ENCODE measurements at regions not wholly inside any gene's neighbourhood (a gene's known extent, or its start where the extent isn't known, plus 50 kb on each side); places are given as distances from the start of the nearest gene placed in this dataset.

GRCh38 chr12:69014047-69014446, 81.1 kb upstream of the CPM start:
- Histone ChIP-seq H3K18ac (ENCODE audit: insufficient read length, low read depth, low read length) (no peak overlapping the region), H3K4me1 (ENCODE audit: insufficient read depth, low read length) (no peaks in the 10 kb centered on the region), H2AFZ (ENCODE audit: low read length) (no peak overlapping the region), H2BK15ac (ENCODE audit: low read depth, low read length) (no peak overlapping the region), H2AK5ac (ENCODE audit: insufficient read length, low read length) (no peak overlapping the region), H3K23me2 (ENCODE audit: insufficient read length, low read depth, low read length, poor library complexity, severe bottlenecking) (no peaks in the 10 kb centered on the region), H4K5ac (ENCODE audit: insufficient read length, low read depth, low read length) (no peak overlapping the region), H4K20me1 (ENCODE audit: control insufficient read depth, insufficient read depth, insufficient read length) (no peaks in the 10 kb centered on the region), H3K9ac (ENCODE audit: extremely low read depth, insufficient read length, low read length) (no peak overlapping the region), H3K27ac (ENCODE audit: insufficient read length, low read depth, low read length) (no peak overlapping the region), H3K14ac (ENCODE audit: insufficient read depth, low read length) (no peak overlapping the region), H2BK20ac (ENCODE audit: low read depth, low read length, poor library complexity, severe bottlenecking) (no peak overlapping the region), H4K91ac (ENCODE audit: insufficient read length, low read depth, low read length) (no peak overlapping the region), H3K23ac (ENCODE audit: insufficient read length, low read depth, low read length) (no peak overlapping the region), H3K79me2 (ENCODE audit: insufficient read depth, low read length) (no peaks in the 10 kb centered on the region), H3K27me3 (ENCODE audit: insufficient read depth, low read length) (no peaks in the 10 kb centered on the region), H3K9me3 (ENCODE audit: control insufficient read depth, low read depth, low read length) (no peaks in the 10 kb centered on the region), H2BK5ac (ENCODE audit: insufficient read length, low read length) (no peak overlapping the region), H4K8ac (replicated peaks; ENCODE audit: insufficient read length, low read depth, low read length) (no peak overlapping the region), H3T11ph (ENCODE audit: low read length) (no peak overlapping the region), H3K4ac (ENCODE audit: low read depth, low read length) (no peak overlapping the region), H3K79me1 (ENCODE audit: insufficient read depth, low read depth, low read length, poor library complexity, severe bottlenecking) (no peaks in the 10 kb centered on the region), H3K56ac (ENCODE audit: insufficient read length, low read depth, low read length) (no peak overlapping the region), H2BK12ac (ENCODE audit: insufficient read length, low read depth, low read length) (no peak overlapping the region), H2BK120ac (ENCODE audit: low read depth, low read length, poor library complexity, severe bottlenecking) (no peak overlapping the region), H3K4me2 (ENCODE audit: insufficient read depth, insufficient read length, low read length) (no peak overlapping the region)
- WGBS (ENCODE audit: extremely low coverage, insufficient read length, low lambda C conversion rate) = no CpG with 5 or more reads among the region's 2 CpGs
- DNase-seq = no peak
- Mint-ChIP-seq H3K27me3 (ENCODE audit: low read depth) (peaks cover 6% of the 10 kb centered on the region), H3K4me3 (no peak overlapping the region), H3K27ac (no peak overlapping the region), H3K4me1 (peaks cover 0 to 1% of the 10 kb centered on the region in 2 experiments; a peak in 1 of 4 replicates), H3K9me3 (no peaks in the 10 kb centered on the region; a peak in 2 of 5 replicates), H3K36me3 (ENCODE audit: insufficient read depth in 1 of 3, low read depth in 3 of 3) (no peaks in the 10 kb centered on the region)
- TF ChIP-seq CTCF (conservative IDR thresholded peaks at IDR 0.05) = no peak
